ENCODE measurements at regions not wholly inside any gene's neighbourhood (a gene's known extent, or its start where the extent isn't known, plus 50 kb on each side); places are given as distances from the start of the nearest gene placed in this dataset.

- TF ChIP-seq CTCF (IDR thresholded peaks at IDR 0.05) (no peak), POLR2A (IDR thresholded peaks at IDR 0.05) (no peak)
These were observed 137.3 kb downstream of the ZNF281 start for GRCh38 chr1:200272481-200273068.
